HepG2 (cell line): ENCODE measurements at regions not wholly inside any gene's neighbourhood (a gene's known extent, or its start where the extent isn't known, plus 50 kb on each side); places are given as distances from the start of the nearest gene placed in this dataset.

Source experiments
- ARNT2 ChIP-seq: sonication (generic); formaldehyde crosslinking; IDR thresholded peaks from 2 replicates; pipeline ENCODE4 v1.8.0; 2022; ENCODE audit warnings: mild to moderate bottlenecking, low read depth, missing genetic modification reagents, moderate library complexity
- HOXA5 ChIP-seq: sonication (generic); formaldehyde crosslinking; IDR thresholded peaks from 2 replicates; pipeline ENCODE4 v1.4.0; 2020; ENCODE audit warnings: missing genetic modification reagents
- HOXA9 ChIP-seq: sonication (generic); formaldehyde crosslinking; IDR thresholded peaks from 2 replicates; pipeline ENCODE4 v1.8.1; 2022; ENCODE audit warnings: missing genetic modification reagents, mild to moderate bottlenecking, moderate library complexity, borderline replicate concordance
- KDM1A ChIP-seq: IDR thresholded peaks from 2 replicates; pipeline ENCODE4 v1.6.1; 2016; ENCODE audit warnings: missing compliant biosample characterization
- KLF15 ChIP-seq: sonication (generic); formaldehyde crosslinking; IDR thresholded peaks from 2 replicates; pipeline ENCODE4 v1.8.1; 2023; ENCODE audit warnings: borderline replicate concordance, mild to moderate bottlenecking, inconsistent platforms, missing genetic modification reagents, mixed read lengths
- MTF1 ChIP-seq: sonication (generic); formaldehyde crosslinking; IDR thresholded peaks from 2 replicates; pipeline ENCODE4 v1.5.0; 2020; ENCODE audit warnings: missing genetic modification reagents
- PLRG1 ChIP-seq: fragments of 450-650 bp; conservative IDR thresholded peaks from 2 replicates; pipeline ENCODE4 v1.6.1; 2016
- RAD51 ChIP-seq: fragments of 450-650 bp; IDR thresholded peaks from 2 replicates; pipeline ENCODE4 v1.6.1; 2016; ENCODE audit warnings: borderline replicate concordance
- SAFB2 ChIP-seq: sonication (generic); formaldehyde crosslinking; IDR thresholded peaks from 2 replicates; pipeline ENCODE4 v1.5.1; 2020; ENCODE audit warnings: missing genetic modification reagents, low read depth, mild to moderate bottlenecking, borderline replicate concordance
- SATB2 ChIP-seq: sonication (generic); formaldehyde crosslinking; IDR thresholded peaks from 2 replicates; pipeline ENCODE4 v1.5.0; 2020; ENCODE audit warnings: missing genetic modification reagents
- SIX1 ChIP-seq: sonication (generic); formaldehyde crosslinking; IDR thresholded peaks from 2 replicates; pipeline ENCODE4 v1.4.0; 2020; ENCODE audit warnings: missing genetic modification reagents, borderline replicate concordance
- SPEN ChIP-seq: sonication (generic); formaldehyde crosslinking; IDR thresholded peaks from 2 replicates; pipeline ENCODE4 v1.5.1; 2020; ENCODE audit warnings: low read depth, mild to moderate bottlenecking, missing genetic modification reagents
- TOE1 ChIP-seq: sonication (generic); formaldehyde crosslinking; IDR thresholded peaks from 2 replicates; pipeline ENCODE4 v1.4.0; 2020; ENCODE audit warnings: mild to moderate bottlenecking, missing genetic modification reagents
- XRCC5 ChIP-seq: fragments of 200-400 bp; formaldehyde crosslinking; optimal IDR thresholded peaks from 2 replicates; pipeline ENCODE3; 2017; ENCODE audit warnings: mild to moderate bottlenecking, low read length
- ZNF34 ChIP-seq: sonication (generic); formaldehyde crosslinking; IDR thresholded peaks from 2 replicates; pipeline ENCODE4 v1.4.0; 2020; ENCODE audit warnings: mild to moderate bottlenecking, missing genetic modification reagents, borderline replicate concordance
- ZNF563 ChIP-seq: sonication (generic); formaldehyde crosslinking; IDR thresholded peaks from 2 replicates; pipeline ENCODE4 v1.8.0; 2022; ENCODE audit warnings: mild to moderate bottlenecking, moderate library complexity, missing genetic modification reagents
- ZNF629 ChIP-seq: sonication (generic); formaldehyde crosslinking; conservative IDR thresholded peaks from 2 replicates; pipeline ENCODE4 v1.5.0; 2020; ENCODE audit warnings: missing genetic modification reagents
- ZNF747 ChIP-seq: sonication (generic); formaldehyde crosslinking; IDR thresholded peaks from 2 replicates; pipeline ENCODE4 v1.8.1; 2023; ENCODE audit warnings: missing genetic modification reagents, mild to moderate bottlenecking, borderline replicate concordance
- ZNF768 ChIP-seq: sonication (generic); formaldehyde crosslinking; IDR thresholded peaks from 2 replicates; pipeline ENCODE4 v1.4.0; 2020; ENCODE audit warnings: missing genetic modification reagents
- ZNF777 ChIP-seq: sonication (generic); formaldehyde crosslinking; IDR thresholded peaks from 2 replicates; pipeline ENCODE4 v1.4.0; 2020; ENCODE audit warnings: missing genetic modification reagents
- ZNF850 ChIP-seq: sonication (generic); formaldehyde crosslinking; conservative IDR thresholded peaks from 2 replicates; pipeline ENCODE4 v1.9.0; 2021; ENCODE audit warnings: mild to moderate bottlenecking, missing genetic modification reagents
- ZSCAN29 ChIP-seq: sonication (generic); formaldehyde crosslinking; conservative IDR thresholded peaks from 2 replicates; pipeline ENCODE4 v1.4.0; 2020; ENCODE audit warnings: mild to moderate bottlenecking, missing genetic modification reagents
- TF ChIP-seq, protein P1 (sequence below): sonication (generic); formaldehyde crosslinking; IDR thresholded peaks from 2 replicates; pipeline ENCODE4 v1.4.0; 2020; ENCODE audit warnings: missing genetic modification reagents
- TF ChIP-seq, protein P2 (sequence below): sonication (generic); formaldehyde crosslinking; IDR thresholded peaks from 2 replicates; pipeline ENCODE4 v1.9.0; 2022; ENCODE audit warnings: missing genetic modification reagents, mild to moderate bottlenecking, borderline replicate concordance
- TF ChIP-seq, protein P3 (sequence below): sonication (generic); formaldehyde crosslinking; IDR thresholded peaks from 2 replicates; pipeline ENCODE4 v1.8.1; 2023; ENCODE audit warnings: mild to moderate bottlenecking, inconsistent platforms, moderate library complexity, missing genetic modification reagents, borderline replicate concordance
- TF ChIP-seq, protein P4 (sequence below): sonication (generic); IDR thresholded peaks from 2 replicates; pipeline ENCODE4 v1.6.1; 2016; ENCODE audit warnings: low read depth, borderline replicate concordance
- TF ChIP-seq, protein P5 (sequence below): sonication (generic); formaldehyde crosslinking; IDR thresholded peaks from 2 replicates; pipeline ENCODE4 v1.4.0; 2020; ENCODE audit warnings: missing genetic modification reagents; ENCODE audit errors: not compliant biosample characterization

DNA sequence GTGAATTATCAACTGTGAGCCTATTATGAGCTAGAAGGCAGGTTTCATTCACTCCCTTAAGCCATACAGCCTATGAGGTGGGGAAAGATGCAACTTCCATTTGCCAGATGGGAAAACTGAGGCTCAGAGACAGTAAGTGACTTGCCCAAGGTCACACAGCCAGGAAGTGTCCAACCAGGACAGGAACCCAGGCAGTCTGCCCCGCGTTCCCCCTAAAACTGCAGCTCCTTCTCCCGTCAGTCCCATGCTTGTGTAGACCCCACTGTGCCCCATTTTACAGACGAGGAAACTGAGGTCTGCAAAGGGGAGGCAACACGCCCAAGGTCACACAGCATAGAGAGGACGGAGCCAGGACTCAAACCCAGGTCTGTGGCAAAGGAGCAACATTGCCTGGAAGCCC lies 50.6 kb downstream of the NCOR2 start (continued):
- TF ChIP-seq ZNF850 (CRISPR knock-in tag) (no peak), KDM1A (peak; percentile 94), ZNF747 (CRISPR knock-in tag) (no peak), RAD51 (no peak), SAFB2 (CRISPR knock-in tag) (0 out of 2 replicates have a peak, but pooled peaks have one; percentile 19), ARNT2 (no peak), ZNF768 (CRISPR knock-in tag) (peak; percentile 97), MTF1 (CRISPR knock-in tag) (no peak), ZSCAN29 (CRISPR knock-in tag) (no peak), PLRG1 (no peak), KLF15 (CRISPR knock-in tag) (no peak), ZNF34 (no peak), ZNF629 (CRISPR knock-in tag) (peak; percentile 98), ZNF777 (CRISPR knock-in tag) (no peak), ZNF563 (CRISPR knock-in tag) (no peak), TOE1 (no peak), HOXA5 (CRISPR knock-in tag) (no peak), XRCC5 (no peak), SPEN (CRISPR knock-in tag) (no peak), HOXA9 (CRISPR knock-in tag) (no peak), SIX1 (CRISPR knock-in tag) (no peak), SATB2 (no peak)
- TF ChIP-seq, protein P1, sequence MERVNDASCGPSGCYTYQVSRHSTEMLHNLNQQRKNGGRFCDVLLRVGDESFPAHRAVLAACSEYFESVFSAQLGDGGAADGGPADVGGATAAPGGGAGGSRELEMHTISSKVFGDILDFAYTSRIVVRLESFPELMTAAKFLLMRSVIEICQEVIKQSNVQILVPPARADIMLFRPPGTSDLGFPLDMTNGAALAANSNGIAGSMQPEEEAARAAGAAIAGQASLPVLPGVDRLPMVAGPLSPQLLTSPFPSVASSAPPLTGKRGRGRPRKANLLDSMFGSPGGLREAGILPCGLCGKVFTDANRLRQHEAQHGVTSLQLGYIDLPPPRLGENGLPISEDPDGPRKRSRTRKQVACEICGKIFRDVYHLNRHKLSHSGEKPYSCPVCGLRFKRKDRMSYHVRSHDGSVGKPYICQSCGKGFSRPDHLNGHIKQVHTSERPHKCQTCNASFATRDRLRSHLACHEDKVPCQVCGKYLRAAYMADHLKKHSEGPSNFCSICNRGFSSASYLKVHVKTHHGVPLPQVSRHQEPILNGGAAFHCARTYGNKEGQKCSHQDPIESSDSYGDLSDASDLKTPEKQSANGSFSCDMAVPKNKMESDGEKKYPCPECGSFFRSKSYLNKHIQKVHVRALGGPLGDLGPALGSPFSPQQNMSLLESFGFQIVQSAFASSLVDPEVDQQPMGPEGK (CRISPR knock-in tag): no peak
- TF ChIP-seq, protein P2, sequence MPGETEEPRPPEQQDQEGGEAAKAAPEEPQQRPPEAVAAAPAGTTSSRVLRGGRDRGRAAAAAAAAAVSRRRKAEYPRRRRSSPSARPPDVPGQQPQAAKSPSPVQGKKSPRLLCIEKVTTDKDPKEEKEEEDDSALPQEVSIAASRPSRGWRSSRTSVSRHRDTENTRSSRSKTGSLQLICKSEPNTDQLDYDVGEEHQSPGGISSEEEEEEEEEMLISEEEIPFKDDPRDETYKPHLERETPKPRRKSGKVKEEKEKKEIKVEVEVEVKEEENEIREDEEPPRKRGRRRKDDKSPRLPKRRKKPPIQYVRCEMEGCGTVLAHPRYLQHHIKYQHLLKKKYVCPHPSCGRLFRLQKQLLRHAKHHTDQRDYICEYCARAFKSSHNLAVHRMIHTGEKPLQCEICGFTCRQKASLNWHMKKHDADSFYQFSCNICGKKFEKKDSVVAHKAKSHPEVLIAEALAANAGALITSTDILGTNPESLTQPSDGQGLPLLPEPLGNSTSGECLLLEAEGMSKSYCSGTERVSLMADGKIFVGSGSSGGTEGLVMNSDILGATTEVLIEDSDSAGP (CRISPR knock-in tag): no peak
- TF ChIP-seq, protein P3, sequence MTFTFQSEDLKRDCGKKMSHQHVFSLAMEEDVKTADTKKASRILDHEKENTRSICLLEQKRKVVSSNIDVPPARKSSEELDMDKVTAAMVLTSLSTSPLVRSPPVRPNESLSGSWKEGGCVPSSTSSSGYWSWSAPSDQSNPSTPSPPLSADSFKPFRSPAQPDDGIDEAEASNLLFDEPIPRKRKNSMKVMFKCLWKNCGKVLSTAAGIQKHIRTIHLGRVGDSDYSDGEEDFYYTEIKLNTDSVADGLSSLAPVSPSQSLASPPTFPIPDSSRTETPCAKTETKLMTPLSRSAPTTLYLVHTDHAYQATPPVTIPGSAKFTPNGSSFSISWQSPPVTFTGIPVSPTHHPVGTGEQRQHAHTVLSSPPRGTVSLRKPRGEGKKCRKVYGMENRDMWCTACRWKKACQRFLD (CRISPR knock-in tag): no peak
- TF ChIP-seq, protein P4, sequence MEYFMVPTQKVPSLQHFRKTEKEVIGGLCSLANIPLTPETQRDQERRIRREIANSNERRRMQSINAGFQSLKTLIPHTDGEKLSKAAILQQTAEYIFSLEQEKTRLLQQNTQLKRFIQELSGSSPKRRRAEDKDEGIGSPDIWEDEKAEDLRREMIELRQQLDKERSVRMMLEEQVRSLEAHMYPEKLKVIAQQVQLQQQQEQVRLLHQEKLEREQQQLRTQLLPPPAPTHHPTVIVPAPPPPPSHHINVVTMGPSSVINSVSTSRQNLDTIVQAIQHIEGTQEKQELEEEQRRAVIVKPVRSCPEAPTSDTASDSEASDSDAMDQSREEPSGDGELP: no peak
- TF ChIP-seq, protein P5, sequence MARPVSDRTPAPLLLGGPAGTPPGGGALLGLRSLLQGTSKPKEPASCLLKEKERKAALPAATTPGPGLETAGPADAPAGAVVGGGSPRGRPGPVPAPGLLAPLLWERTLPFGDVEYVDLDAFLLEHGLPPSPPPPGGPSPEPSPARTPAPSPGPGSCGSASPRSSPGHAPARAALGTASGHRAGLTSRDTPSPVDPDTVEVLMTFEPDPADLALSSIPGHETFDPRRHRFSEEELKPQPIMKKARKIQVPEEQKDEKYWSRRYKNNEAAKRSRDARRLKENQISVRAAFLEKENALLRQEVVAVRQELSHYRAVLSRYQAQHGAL (CRISPR knock-in tag): no peak
